ENCODE measurements at regions not wholly inside any gene's neighbourhood (a gene's known extent, or its start where the extent isn't known, plus 50 kb on each side); places are given as distances from the start of the nearest gene placed in this dataset.

- TF ChIP-seq POLR2A (IDR thresholded peaks at IDR 0.05; ENCODE audit: low read length): no peak
- no peak for TF ChIP-seq GATA1 (IDR thresholded peaks at IDR 0.05; ENCODE audit: low read depth, low read length)
Observed at GRCh38 chr16:60686824-60687223, 1349.4 kb downstream of the CDH8 start.
